D721Med (cell line): ENCODE measurements at regions not wholly inside any gene's neighbourhood (a gene's known extent, or its start where the extent isn't known, plus 50 kb on each side); places are given as distances from the start of the nearest gene placed in this dataset.
"Not testable (repeated sequence)": the region's sequence is repeated elsewhere in the genome, so short reads cannot be mapped to it uniquely, and the experiment has no call there.

Experiments
- DNase-seq: peaks from one replicate; pipeline ENCODE4 v3.0.0; 2011; ENCODE audit warnings: low spot score; ENCODE audit not compliant: insufficient read length
- FAIRE-seq: peaks from 2 replicates; lab custom pipeline; 2011; peaks lifted over from hg19 to GRCh38; lab: Jason Lieb, UNC
- TF ChIP-seq, protein P1 (sequence below): IDR thresholded peaks from 2 replicates; pipeline ENCODE4 v1.5.1; 2012; ENCODE audit warnings: mild to moderate bottlenecking, control low read depth; ENCODE audit not compliant: insufficient read depth; ENCODE audit errors: missing control alignments

DNA sequence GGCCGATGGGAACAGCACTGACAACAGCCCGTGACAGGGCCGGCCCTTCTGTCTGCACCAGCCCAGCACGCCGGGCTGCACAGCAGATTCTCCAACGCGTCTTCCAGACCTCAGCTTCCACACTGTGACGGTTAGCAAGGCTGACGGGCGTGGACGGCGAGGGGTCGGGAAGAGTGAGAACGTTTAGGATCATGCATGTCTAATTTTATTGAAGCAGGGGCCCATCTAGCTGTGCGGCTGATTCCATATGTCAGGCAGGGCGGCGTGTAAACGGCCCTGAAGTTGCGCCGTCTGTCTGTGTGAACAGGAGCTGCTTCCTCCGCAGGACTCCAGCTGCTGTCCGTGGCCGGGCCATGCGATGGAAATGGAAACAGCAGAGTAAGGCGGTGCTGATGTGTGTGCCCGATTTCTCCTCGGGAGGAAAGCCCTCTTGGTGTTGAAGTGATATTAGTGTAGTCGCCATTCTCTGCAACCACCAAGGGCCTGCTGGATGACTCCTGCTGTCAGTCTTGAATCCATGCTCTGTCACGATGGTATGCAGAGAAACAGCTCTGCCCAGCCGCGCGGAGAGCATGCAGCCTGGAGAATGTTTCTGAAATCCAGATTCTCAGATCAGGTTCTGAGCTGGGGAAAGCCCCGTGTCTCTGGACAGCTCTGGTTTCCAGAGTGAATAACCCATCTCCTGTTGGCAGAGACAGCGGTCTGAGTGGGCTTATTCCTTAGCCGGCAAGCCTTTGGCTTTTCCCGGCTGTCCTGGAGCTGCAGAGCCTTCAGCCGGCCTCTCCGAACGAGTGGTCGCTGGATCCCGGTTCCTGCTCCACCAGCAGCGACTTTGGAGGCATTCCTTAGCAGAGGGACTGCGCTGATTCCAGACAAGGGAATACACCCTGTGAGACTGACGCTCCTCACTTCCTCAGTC, 158.1 kb upstream of the UBE3A start:
- DNase-seq (no peak), FAIRE-seq (no peak)
- TF ChIP-seq, protein P1, sequence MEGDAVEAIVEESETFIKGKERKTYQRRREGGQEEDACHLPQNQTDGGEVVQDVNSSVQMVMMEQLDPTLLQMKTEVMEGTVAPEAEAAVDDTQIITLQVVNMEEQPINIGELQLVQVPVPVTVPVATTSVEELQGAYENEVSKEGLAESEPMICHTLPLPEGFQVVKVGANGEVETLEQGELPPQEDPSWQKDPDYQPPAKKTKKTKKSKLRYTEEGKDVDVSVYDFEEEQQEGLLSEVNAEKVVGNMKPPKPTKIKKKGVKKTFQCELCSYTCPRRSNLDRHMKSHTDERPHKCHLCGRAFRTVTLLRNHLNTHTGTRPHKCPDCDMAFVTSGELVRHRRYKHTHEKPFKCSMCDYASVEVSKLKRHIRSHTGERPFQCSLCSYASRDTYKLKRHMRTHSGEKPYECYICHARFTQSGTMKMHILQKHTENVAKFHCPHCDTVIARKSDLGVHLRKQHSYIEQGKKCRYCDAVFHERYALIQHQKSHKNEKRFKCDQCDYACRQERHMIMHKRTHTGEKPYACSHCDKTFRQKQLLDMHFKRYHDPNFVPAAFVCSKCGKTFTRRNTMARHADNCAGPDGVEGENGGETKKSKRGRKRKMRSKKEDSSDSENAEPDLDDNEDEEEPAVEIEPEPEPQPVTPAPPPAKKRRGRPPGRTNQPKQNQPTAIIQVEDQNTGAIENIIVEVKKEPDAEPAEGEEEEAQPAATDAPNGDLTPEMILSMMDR, result no peak

DNA sequence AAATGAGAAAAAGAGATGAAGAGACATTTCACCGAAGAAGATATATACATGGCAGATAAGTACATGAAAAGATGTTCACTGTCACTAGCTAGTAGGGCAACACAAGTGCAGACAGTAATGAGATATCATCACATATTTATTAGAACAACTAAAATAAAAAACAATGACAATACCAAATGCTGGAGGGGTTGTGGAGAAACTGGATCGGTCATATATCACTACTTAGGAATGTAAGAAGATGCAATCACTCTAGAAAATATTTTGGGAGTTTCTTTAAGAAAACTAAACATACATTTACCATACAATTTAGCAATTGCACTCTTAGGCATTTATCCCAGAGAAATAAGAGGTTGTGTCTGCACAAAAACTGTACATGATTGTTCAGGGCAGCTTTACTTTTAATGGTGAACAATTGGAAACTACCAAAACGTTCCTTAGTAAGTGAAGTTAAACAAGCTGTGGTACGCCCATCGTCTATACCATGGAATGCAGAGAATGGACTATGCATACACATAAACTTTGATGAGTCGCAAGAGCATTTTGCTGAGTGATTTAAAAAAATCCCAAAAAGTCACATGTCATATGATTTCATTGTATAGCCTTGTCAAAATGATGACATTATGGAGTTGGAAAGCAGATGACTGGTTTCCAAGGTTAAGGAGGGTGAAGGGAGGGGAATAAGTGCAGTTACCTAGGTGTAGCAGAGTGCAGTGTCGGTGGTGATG, 149.0 kb upstream of the UBE3A start:
- TF ChIP-seq, protein P1, result no peak
- FAIRE-seq (no peak), DNase-seq (no peak)

DNA sequence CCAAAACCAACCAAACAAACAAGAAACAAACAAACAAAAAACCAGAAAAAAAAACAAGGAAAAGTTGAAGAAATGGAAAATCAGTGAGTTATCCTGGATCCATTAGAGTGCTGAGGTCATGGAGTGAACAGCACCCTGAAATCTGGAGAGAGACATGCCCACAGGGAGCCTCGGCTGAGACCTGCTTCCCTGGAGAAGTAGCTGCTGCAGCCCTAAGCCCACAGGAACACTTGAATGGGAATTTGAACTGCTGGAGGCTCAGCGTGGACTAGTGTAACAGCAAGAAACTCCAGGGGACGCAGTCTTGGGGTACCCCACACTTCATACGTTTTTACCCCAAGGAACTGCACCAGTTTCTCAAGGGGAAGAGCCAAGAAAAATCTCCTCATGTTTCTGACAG, 144.1 kb upstream of the UBE3A start:
- no peak for FAIRE-seq
- TF ChIP-seq, protein P1, result no peak
- no peak for DNase-seq

DNA sequence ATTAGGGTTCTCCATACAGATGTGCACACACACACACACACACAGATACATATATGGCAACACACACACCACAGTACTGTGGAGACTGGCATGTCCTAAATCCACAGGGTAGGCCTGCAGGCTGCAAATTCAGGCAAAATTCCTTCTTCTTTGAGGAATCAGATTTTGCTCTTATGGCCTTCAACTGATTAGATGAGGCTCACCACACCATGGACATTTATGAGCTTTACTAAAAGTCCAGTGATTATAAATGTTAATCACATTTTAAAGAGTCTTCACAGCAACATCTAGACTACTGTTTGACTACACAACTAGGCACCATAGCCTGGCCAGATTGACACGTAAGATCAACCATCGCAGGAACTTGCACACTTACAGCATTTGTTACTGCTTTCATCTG, 140.3 kb upstream of the UBE3A start:
- FAIRE-seq, result no peak
- TF ChIP-seq, protein P1, result no peak
- no peak for DNase-seq

DNA sequence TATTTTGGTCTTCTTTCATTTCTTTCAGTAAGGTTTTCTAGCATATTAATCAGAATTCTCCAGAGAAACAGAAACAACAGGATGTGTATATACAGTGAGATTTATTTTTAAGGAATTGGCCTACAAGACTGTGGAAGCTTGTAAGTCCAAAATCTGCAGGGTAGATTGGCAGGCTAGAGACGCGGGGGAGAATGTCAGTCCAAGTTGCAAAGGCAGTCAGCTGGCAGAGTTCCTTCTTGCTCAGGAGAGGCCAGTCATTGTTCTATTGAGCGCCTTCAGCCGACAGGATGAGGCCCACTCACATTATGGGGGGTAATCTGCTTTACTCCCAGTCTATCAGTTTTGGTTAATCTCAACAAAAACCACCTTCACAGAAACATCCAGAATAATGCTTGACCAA, 133.4 kb upstream of the UBE3A start:
- no peak for FAIRE-seq
- TF ChIP-seq, protein P1, result no peak
- no peak for DNase-seq

DNA sequence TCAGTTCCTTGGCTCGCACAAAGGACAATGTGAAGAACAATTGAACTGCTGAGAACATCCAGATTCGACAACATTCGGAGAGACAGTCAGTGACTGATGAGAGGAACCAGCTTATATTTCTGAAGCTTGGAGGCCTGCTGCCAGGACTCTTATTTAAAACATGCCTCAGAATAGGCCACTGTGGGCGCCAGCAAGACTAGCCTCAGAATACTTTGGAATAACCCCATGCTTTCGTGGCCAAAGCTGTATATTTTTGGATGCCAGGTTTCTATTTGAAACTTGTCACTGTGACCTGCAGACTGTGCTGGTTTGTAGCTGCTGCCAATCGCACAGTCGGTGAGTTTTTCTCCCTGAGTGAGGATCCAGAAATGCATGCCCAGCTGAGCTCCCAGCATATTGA, 129.9 kb upstream of the UBE3A start:
- FAIRE-seq, result no peak
- DNase-seq, result no peak
- TF ChIP-seq, protein P1, result no peak

DNA sequence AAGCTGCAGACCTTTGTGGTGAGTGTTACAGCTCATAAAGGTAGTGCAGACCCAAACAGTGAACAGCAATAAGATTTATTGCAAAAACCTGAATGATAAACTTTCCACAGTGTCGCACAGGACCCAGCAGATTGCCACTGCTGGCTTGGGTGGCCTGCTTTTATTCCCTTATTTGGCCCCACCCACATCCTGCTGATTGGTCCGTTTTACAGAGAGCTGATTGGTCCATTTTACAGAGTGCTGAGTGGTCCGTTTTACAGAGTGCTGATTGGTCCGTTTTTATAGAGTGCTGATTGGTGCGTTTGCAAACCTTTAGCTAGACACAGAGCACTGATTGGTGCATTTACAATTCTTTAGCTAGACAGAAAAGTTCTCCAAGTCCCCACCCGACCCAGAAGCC, 127.7 kb upstream of the UBE3A start:
- FAIRE-seq, DNase-seq: not testable (repeated sequence)
